HepG2 (cell line): ENCODE measurements at regions not wholly inside any gene's neighbourhood (a gene's known extent, or its start where the extent isn't known, plus 50 kb on each side); places are given as distances from the start of the nearest gene placed in this dataset.

Experiments used
- ATAC-seq: fragments of 200-7000 bp; cut with Tn5 transposase; 3 replicates; pipeline ENCODE4 v1.9.1; 2020; ENCODE audit warnings: mild to moderate bottlenecking, moderate library complexity
- BruUV-seq: library from RNA; stranded (reverse); fragments of 400-500 nt; replicated peaks from 2 replicates; lab custom pipeline; 2021; lab: Mats Ljungman, UMichigan
- CTCF ChIA-PET: fragments of 300-600 bp; formaldehyde crosslinking; extraction: SDS; loops from one replicate; lab custom pipeline; 2021; ENCODE audit warnings: low total read pairs, inconsistent platforms, low intra/inter-chr PET ratio; lab: Yijun Ruan, JAX
- POLR2A ChIA-PET: fragments of 350-600 bp; sonication (Branson Sonifier 250); formaldehyde crosslinking; loops from one replicate; lab custom pipeline; 2020; ENCODE audit warnings: antibody characterized with exemption, inconsistent platforms; lab: Yijun Ruan, JAX
- DNase-seq: peaks from one replicate; pipeline ENCODE4 v3.0.0-alpha.2; 2015; ENCODE audit warnings: low spot score
- FAIRE-seq: peaks from 3 replicates; lab custom pipeline; 2011; peaks lifted over from hg19 to GRCh38; lab: Jason Lieb, UNC
- H2AFZ ChIP-seq: one replicate; pipeline ENCODE4 v1.6.1; 2011; ENCODE audit warnings: low read length, inconsistent platforms
- H3K27ac ChIP-seq: fragments of 300-600 bp; 3 replicates; pipeline ENCODE4 v1.8.0; 2011; ENCODE audit warnings: mixed run types, mild to moderate bottlenecking, mixed read lengths, low read length, inconsistent platforms; ENCODE audit not compliant: insufficient read depth; ENCODE audit errors: extremely low read length
- H3K27me3 ChIP-seq, 2 experiments: fragments of 200-600 bp in 1 of 2; 2 replicates in 1 of 2; 3 replicates in 1 of 2; pipeline versions ENCODE4 v1.6.0 to v1.8.0; 2011; ENCODE audit warnings: low read length in 2 of 2, mild to moderate bottlenecking in 2 of 2, moderate library complexity in 2 of 2, inconsistent platforms in 1 of 2; ENCODE audit not compliant: insufficient read depth in 2 of 2, control insufficient read depth in 1 of 2
- H3K36me3 ChIP-seq, 2 experiments: fragments of 200-600 bp in 1 of 2; replicated peaks in 1 of 2; 2 replicates in 1 of 2; 3 replicates in 1 of 2; pipeline versions ENCODE4 v1.5.1 to v1.8.0; 2011; ENCODE audit warnings: low read length in 2 of 2, inconsistent platforms in 1 of 2; ENCODE audit not compliant: insufficient read depth in 2 of 2, control insufficient read depth in 1 of 2
- H3K4me1 ChIP-seq: 2 replicates; pipeline ENCODE4 v1.5.1; 2012; ENCODE audit warnings: low read length, inconsistent platforms; ENCODE audit not compliant: insufficient read depth
- H3K4me2 ChIP-seq: 2 replicates; pipeline ENCODE4 v1.6.0; 2011; ENCODE audit warnings: low read depth, low read length, inconsistent platforms
- H3K4me3 ChIP-seq, 3 experiments: fragments of 200-600 bp in 1 of 3; sonication (generic), shearing (Covaris generic) in 1 of 3; replicated peaks in 1 of 3; 2 replicates each; pipeline ENCODE4 v1.5.1; 2011 to 2016; ENCODE audit warnings: low read length in 3 of 3, inconsistent platforms in 2 of 3, low read depth in 2 of 3, mild to moderate bottlenecking in 2 of 3, control low read depth in 1 of 3, mixed read lengths in 1 of 3; ENCODE audit not compliant: insufficient read depth in 1 of 3
- H3K79me2 ChIP-seq: one replicate; pipeline ENCODE4 v1.6.1; 2011; ENCODE audit warnings: low read length, inconsistent platforms; ENCODE audit not compliant: insufficient read depth
- H3K9ac ChIP-seq: 2 replicates; pipeline ENCODE4 v1.6.0; 2011; ENCODE audit warnings: mild to moderate bottlenecking, low read depth, low read length, inconsistent platforms; ENCODE audit not compliant: insufficient read depth
- H3K9me3 ChIP-seq: 2 replicates; pipeline ENCODE4 v1.5.1; 2012; ENCODE audit warnings: mild to moderate bottlenecking, low read length
- H4K20me1 ChIP-seq: 2 replicates; pipeline ENCODE4 v1.6.0; 2011; ENCODE audit warnings: inconsistent platforms, mild to moderate bottlenecking, low read length, moderate library complexity; ENCODE audit not compliant: insufficient read depth
- CEBPB ChIP-seq: IDR thresholded peaks from 2 replicates; pipeline ENCODE4 v1.6.1; 2011; ENCODE audit warnings: low read depth, low read length, improper control_type of control experiment, borderline replicate concordance
- CENPX ChIP-seq: sonication (generic); formaldehyde crosslinking; IDR thresholded peaks from 2 replicates; pipeline ENCODE4 v1.9.0; 2021; ENCODE audit warnings: mild to moderate bottlenecking, missing genetic modification reagents, moderate library complexity
- HDAC6 ChIP-seq: fragments of 200-600 bp; sonication (generic); IDR thresholded peaks from 2 replicates; pipeline ENCODE4 v1.7.0; 2017; ENCODE audit warnings: mild to moderate bottlenecking, antibody characterized with exemption, low read length, low read depth
- HMG20B ChIP-seq: conservative IDR thresholded peaks from 2 replicates; pipeline ENCODE4 v1.6.1; 2016; ENCODE audit warnings: missing genetic modification reagents, missing compliant biosample characterization
- HOXA5 ChIP-seq: sonication (generic); formaldehyde crosslinking; IDR thresholded peaks from 2 replicates; pipeline ENCODE4 v1.4.0; 2020; ENCODE audit warnings: missing genetic modification reagents
- MAFK ChIP-seq, 2 experiments: IDR thresholded peaks in 1 of 2; conservative IDR thresholded peaks in 1 of 2; 2 replicates each; pipeline ENCODE4 v1.6.1; 2011; ENCODE audit warnings: improper control_type of control experiment in 2 of 2, low read length in 2 of 2
- MTF1 ChIP-seq: sonication (generic); formaldehyde crosslinking; IDR thresholded peaks from 2 replicates; pipeline ENCODE4 v1.5.0; 2020; ENCODE audit warnings: missing genetic modification reagents
- ZFY ChIP-seq: sonication (generic); formaldehyde crosslinking; IDR thresholded peaks from 2 replicates; pipeline ENCODE4 v1.4.0; 2020; ENCODE audit warnings: missing genetic modification reagents
- ZSCAN31 ChIP-seq: sonication (generic); formaldehyde crosslinking; IDR thresholded peaks from 2 replicates; pipeline ENCODE4 v1.5.0; 2020; ENCODE audit warnings: low read depth, mild to moderate bottlenecking, missing genetic modification reagents
- WGBS: methylation state at CpG from one replicate; pipeline ENCODE4 v1.1.6; 2017; ENCODE audit warnings: low lambda C conversion rate; 5-methylcytosine and 5-hydroxymethylcytosine counted together
- in situ Hi-C: cut with HindIII; loops from 2 replicates; pipeline ENCODE4 v1.10.0; 2017; ENCODE audit warnings: low pct_unique_long_range_greater_than_20kb; ENCODE audit not compliant: extremely low pct_ligation_motif_present
- intact Hi-C: fragments of 100-400 bp; cut with micrococcal nuclease; formaldehyde crosslinking; loops from one replicate; pipeline ENCODE4 v1.10.0; 2022; ENCODE audit not compliant: unreplicated experiment
- TF ChIP-seq, protein P1 (sequence below): sonication (generic); formaldehyde crosslinking; IDR thresholded peaks from 2 replicates; pipeline ENCODE4 v1.8.0; 2022; ENCODE audit warnings: mild to moderate bottlenecking, missing genetic modification reagents, borderline replicate concordance

DNA sequence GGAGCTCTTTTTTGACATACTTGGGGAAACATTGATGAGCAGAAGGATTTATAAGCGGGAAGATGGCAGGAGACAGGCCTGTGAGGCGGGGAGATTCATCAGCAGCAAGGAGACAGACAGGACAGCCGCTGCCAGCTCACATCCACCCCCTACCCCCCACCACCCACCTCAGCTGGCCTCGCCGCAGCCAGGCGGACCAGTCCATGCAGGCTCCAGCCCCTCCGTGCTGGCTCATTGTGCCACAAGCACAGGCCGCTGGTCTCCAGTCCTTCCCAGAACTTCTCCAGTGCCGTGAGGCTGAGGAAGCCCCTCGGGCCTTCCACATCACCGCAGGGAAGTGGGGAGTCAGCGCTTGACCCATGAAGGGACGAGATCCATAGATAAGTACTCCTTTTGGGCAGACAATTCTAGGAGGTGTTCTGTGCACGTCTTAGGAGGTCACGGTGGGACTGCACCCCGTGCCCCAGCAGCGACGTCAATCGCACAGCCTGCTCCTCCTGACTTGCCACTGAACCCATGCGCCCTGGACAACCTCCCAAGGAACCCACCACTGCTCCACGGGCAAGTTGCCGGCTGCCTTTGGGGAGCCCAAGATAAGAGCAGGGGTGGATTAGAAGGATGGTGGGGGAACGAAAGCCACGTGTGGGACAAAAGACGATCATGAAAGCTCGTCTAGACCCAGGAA is 323.6 kb downstream of the C16orf95 start (continued):
- no peak for TF ChIP-seq MAFK (conservative IDR thresholded peaks at IDR 0.05 in 1 of 2, IDR thresholded peaks at IDR 0.05 in 1 of 2; ENCODE audit: low read length in 2 of 2)
- TF ChIP-seq, all 625 proteins: peak for 0

DNA sequence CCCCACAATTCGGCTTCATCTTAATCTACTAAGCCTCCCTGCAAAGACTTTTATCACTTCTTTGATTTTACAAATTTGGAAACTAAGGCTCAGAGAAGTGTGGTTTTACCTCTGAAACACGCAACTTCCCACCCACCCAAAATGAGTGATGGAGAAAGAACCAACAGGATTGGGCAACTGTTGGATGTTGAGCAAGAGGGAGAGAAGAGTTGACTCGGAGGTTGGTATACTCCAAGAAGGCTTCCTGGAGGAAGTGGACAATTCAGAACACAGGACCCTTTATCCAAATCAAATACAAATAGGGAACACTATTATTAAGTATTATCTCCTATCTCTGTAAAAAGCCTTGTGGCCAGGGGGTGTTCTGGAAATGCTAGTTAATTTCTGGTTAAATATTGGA is 323.0 kb downstream of the C16orf95 start:
- Histone ChIP-seq H3K9ac (no peak overlapping the region), H3K9me3 (no peaks in the 10 kb centered on the region), H3K4me1 (no peaks in the 10 kb centered on the region), H3K79me2 (no peaks in the 10 kb centered on the region), H3K4me2 (no peak overlapping the region), H3K36me3 (no peaks in the 10 kb centered on the region), H2AFZ (no peak overlapping the region), H4K20me1 (no peaks in the 10 kb centered on the region), H3K27ac (no peak overlapping the region), H3K4me3 (no peak overlapping the region), H3K27me3 (peaks cover 6 to 53% of the 10 kb centered on the region in 2 experiments; a peak in 4 of 5 replicates)
- TF ChIP-seq HMG20B (no peak), CEBPB (peak; percentile 46; the same call in 1 of the 2 replicates)
- CTCF ChIA-PET: no interaction called here
- POLR2A ChIA-PET: no interaction called here
- WGBS: 18% methylated on average over 3 of the region's 3 CpGs
- BruUV-seq: no TSS peak
- ATAC-seq (no peak), DNase-seq (no peak), FAIRE-seq (no peak)
- in situ Hi-C loops: no loop called here
- intact Hi-C loops: no loop called here

DNA sequence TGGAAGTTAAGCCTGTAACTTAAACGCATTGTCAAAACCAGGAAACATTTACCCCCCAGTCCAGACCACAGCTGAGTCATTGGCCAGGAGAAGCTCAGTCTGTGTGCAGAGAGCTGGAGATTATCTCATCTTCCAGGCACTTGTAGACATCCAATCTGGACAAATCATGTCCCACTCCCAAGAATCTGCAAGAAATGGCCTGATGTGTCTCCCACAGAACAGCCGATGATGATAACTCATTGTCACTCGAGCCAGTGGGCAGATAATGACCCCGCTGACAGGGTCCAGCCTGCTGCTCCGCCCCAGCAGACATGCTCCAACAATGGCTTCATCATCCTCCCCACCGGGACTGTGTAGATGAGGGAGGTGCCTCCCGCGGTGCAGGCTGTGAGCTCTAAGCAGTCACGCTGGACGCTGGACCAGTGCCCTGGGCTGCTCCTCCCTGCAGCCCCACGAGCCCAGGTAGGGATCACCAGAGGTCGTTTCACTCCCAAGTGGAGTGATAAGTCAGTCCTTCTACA is 322.5 kb downstream of the C16orf95 start:
- Histone ChIP-seq H2AFZ (no peak overlapping the region), H3K9me3 (no peaks in the 10 kb centered on the region), H3K4me2 (no peak overlapping the region), H3K27ac (no peak overlapping the region), H3K4me1 (peaks cover 3% of the 10 kb centered on the region), H3K79me2 (no peaks in the 10 kb centered on the region), H3K27me3 (peaks cover 6 to 53% of the 10 kb centered on the region in 2 experiments; a peak in 4 of 5 replicates), H4K20me1 (no peaks in the 10 kb centered on the region), H3K9ac (no peak overlapping the region), H3K36me3 (no peaks in the 10 kb centered on the region), H3K4me3 (no peak overlapping the region)
- DNase-seq: no peak
- in situ Hi-C loops: no loop called here
- POLR2A ChIA-PET: no interaction called here
- 0% methylated on average over 11 of the region's 12 CpGs for WGBS
- peak; percentile 56 for ATAC-seq
- BruUV-seq: no TSS peak
- no peak for FAIRE-seq
- CTCF ChIA-PET: no interaction called here
- intact Hi-C loops: no loop called here
- TF ChIP-seq, protein P1, sequence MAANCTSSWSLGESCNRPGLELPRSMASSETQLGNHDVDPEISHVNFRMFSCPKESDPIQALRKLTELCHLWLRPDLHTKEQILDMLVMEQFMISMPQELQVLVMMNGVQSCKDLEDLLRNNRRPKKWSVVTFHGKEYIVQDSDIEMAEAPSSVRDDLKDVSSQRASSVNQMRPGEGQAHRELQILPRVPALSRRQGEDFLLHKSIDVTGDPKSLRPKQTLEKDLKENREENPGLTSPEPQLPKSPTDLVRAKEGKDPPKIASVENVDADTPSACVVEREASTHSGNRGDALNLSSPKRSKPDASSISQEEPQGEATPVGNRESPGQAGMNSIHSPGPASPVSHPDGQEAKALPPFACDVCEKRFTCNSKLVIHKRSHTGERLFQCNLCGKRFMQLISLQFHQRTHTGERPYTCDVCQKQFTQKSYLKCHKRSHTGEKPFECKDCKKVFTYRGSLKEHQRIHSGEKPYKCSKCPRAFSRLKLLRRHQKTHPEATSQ (CRISPR knock-in tag): no peak
- no peak for TF ChIP-seq ZSCAN31 (CRISPR knock-in tag)
- TF ChIP-seq HOXA5: no peak
- no peak for TF ChIP-seq CENPX (CRISPR knock-in tag)
- TF ChIP-seq ZFY (CRISPR knock-in tag): no peak
- no peak for TF ChIP-seq MTF1
- no peak for TF ChIP-seq HDAC6
